ENCODE measurements at regions not wholly inside any gene's neighbourhood (a gene's known extent, or its start where the extent isn't known, plus 50 kb on each side); places are given as distances from the start of the nearest gene placed in this dataset.
"Not testable (repeated sequence)": the region's sequence is repeated elsewhere in the genome, so short reads cannot be mapped to it uniquely, and the experiment has no call there.

DNA sequence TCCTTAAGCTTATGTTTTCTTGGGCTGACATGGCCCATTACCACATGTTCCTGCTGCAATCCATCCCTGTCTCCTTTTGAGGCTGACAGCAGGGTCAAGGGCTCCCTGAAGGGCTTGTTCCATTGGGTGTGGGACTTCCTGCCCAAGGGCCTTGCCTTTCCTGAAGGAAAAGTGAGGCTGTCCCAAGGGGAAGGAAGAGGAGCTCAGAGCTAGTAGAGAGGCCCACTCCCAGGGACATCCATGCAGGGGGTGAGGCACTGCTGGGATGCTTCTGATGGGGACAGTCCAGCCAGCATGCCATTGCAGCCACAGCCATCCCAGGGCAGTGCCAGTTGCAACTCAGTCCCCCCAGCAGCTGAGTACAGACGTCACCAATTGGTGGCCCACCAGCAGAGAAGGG is 138.4 kb upstream of the FOXA2 start:
- intact Hi-C loops (cut with DNase I, micrococcal nuclease), result no loop called here

DNA sequence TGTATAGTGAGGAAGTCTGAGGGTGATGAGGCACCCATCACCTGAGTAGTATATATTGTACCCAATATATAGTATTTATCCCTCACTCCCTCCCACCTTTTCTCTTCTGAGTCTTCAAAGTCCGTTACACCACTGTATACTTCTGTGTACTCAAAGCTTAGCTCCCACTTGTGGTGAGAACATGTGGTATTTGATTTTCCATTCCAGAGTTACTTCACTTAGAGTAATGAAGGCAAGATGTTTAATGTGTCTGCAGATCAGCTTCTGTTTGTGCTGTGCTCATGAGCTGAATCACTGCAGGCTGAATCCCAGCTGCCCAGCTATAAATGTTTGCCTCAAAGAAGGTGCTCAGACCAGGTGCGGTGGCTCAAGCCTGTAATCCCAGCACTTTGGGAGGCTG is 139.3 kb upstream of the FOXA2 start:
- no peak for ATAC-seq
- no peak for DNase-seq

More for the DNA sequence above, 138.4 kb upstream of the FOXA2 start:
- no peak for ATAC-seq
- no peak for DNase-seq

DNA sequence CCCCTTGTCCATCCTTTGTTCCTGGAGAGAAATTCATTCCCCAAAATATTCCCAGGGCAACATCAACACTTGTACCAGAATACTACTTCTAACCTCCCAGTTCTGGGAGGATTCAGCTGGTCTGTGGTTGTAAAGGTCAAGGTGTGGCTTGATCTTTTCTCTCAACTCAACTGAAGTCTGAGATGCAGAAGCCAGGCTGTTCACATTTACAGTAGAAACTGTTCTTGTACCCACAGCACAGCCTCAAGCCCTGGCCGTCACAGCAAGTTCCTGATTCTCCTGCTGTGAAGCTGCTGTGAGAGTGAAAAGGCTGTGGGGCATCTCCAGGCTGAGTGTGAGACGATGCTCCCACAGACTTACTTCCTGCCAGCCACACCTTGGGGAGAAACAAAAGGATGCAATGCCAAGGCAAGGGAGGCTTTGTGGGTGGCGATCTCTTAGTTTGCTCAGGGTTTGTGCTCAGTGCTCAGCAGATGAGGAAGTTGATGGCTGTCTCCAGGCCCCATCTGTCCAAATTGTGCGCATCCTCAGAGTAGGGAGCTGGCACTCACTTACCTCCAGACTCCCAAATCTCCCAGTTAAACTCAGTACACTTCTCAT is 143.9 kb upstream of the FOXA2 start:
- intact Hi-C loops (cut with DNase I, micrococcal nuclease), result no loop called here
- DNase-seq, result no peak
- ATAC-seq, result no peak

More for the DNA sequence above, 139.3 kb upstream of the FOXA2 start:
- intact Hi-C loops (cut with DNase I, micrococcal nuclease), result no loop called here

GRCh38 chr20:22729180-22729579 is 144.8 kb upstream of the FOXA2 start:
- ATAC-seq, result peak; percentile 82
- intact Hi-C loops (cut with DNase I, micrococcal nuclease), result no loop called here
- DNase-seq, result no peak

- ATAC-seq (no peak), DNase-seq (no peak)
- intact Hi-C loops (cut with DNase I, micrococcal nuclease), result no loop called here
These were observed 145.4 kb upstream of the FOXA2 start for GRCh38 chr20:22729616-22730236.

GRCh38 chr20:22732751-22733150 is 148.4 kb upstream of the FOXA2 start:
- no peak for ATAC-seq
- intact Hi-C loops (cut with DNase I, micrococcal nuclease), result no loop called here

GRCh38 chr20:22734946-22735647 is 150.7 kb upstream of the FOXA2 start:
- DNase-seq, result peak; percentile 41 to 43
- ATAC-seq, result peak; percentile 55
- intact Hi-C loops (cut with DNase I, micrococcal nuclease), result not testable (repeated sequence)

More at GRCh38 chr20:22732751-22733150, 148.4 kb upstream of the FOXA2 start:
- no peak for DNase-seq

GRCh38 chr20:22740829-22741228 is 156.5 kb upstream of the FOXA2 start:
- ATAC-seq, result no peak
- no peak for DNase-seq
- intact Hi-C loops (cut with DNase I, micrococcal nuclease), result no loop called here

- DNase-seq (no peak), ATAC-seq (no peak)
- intact Hi-C loops (cut with DNase I, micrococcal nuclease), result no loop called here
These were observed 160.2 kb upstream of the FOXA2 start for GRCh38 chr20:22744341-22745193.

DNA sequence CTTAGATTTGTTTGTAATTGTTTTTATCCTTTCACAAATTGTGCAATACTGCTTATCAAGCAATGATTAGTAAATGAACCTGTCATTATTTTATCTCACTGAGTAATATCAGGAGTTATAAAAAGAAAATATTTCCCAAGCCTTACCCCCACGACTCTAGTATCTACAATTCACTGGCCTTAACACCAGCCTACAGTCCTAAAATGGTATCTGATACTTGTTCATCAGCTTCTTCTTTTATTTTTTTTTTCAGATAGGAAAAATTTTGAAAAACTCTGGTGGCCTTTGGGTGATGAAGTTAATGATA is 160.8 kb upstream of the FOXA2 start:
- intact Hi-C loops (cut with DNase I, micrococcal nuclease), result no loop called here
- DNase-seq (no peak), ATAC-seq (no peak)

- DNase-seq (no peak), ATAC-seq (no peak)
- intact Hi-C loops (cut with DNase I, micrococcal nuclease), result no loop called here
These were observed 162.6 kb upstream of the FOXA2 start for GRCh38 chr20:22746957-22747356.

DNA sequence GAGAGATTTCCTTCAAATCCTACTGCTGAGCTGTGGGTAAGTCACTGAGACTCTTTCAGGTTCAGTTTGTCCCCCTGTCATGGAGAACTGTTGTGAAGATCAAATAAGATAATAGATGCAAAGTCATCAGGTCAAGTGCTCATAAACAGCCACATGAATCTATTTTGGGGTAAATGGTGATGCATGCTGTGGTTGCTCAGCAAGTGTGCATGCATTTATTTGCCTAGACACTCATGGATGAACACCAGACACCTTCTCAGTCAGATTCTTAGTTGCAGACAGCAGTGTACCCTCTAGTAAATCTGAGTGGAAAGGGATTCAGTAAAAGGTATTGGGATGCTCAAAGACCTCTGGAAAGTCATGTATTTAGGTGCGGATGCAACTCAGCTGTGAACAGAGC is 168.0 kb upstream of the FOXA2 start:
- DNase-seq, result no peak
- intact Hi-C loops (cut with DNase I, micrococcal nuclease), result no loop called here
- ATAC-seq, result no peak

DNA sequence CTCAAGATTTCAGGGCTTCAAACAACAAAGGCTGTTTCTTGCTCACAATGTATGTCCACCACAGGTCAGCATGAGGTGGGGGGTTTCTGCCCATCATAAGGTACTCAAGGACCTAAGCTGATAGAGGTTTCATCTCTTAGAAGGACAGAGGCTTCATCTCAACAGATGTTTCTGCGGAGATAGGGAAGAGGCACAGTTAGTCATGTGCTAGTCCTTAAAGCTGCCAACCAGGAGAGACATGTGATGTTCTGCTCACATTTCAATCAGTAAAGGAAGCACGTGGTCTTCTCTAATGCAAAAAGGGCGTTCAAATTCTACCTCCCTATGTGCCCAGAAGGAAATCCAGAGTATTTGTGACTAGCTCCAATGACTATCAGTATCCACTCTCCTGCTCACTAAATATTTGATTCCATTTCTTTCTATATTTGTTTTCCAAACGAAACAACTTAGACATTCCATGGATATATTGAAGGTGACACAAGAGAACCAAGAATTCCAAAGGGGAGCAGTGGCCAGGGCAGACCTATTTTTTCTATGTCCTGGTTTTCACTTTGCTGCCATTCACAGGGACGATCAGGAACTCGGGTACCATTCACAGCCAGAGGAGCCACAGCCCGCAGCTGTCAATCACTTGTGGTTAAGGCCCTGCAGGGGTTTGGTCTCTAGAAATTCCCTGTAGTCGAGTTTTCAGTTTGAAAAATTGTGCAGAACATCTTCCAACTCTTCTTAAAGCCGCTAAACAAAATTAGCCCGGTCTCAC is 173.2 kb upstream of the FOXA2 start:
- DNase-seq, result no peak
- ATAC-seq, result no peak
- intact Hi-C loops (cut with DNase I, micrococcal nuclease), result no loop called here

DNA sequence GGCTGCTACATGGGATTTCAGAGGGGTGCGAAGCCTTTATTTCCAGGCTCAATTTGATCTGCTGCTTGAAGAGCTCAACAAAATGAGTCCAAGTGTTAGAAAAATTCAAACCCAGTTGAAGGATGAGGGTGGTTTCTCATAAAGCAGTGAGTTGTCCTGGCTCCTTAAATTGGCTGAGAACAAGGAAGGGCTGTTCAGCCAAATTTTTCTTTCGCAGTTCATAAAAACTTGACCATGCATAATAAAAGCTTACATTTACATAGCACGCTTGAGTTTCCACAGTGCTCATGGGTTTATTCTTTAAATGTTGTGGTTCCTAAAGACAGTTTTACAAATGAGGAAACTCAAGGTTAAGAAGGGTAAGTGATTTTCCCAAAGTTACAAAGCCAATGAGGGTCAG is 174.4 kb upstream of the FOXA2 start:
- no peak for ATAC-seq
- no peak for DNase-seq
- intact Hi-C loops (cut with DNase I, micrococcal nuclease), result no loop called here

GRCh38 chr20:22762576-22763256 is 178.3 kb upstream of the FOXA2 start:
- intact Hi-C loops (cut with DNase I, micrococcal nuclease), result loop anchor here in 1 of 2 donors (10.0 kb wide), 1 partner anchor 58 kb away; no protein-coding TSS in a partner anchor
- no peak for DNase-seq
- no peak for ATAC-seq

DNA sequence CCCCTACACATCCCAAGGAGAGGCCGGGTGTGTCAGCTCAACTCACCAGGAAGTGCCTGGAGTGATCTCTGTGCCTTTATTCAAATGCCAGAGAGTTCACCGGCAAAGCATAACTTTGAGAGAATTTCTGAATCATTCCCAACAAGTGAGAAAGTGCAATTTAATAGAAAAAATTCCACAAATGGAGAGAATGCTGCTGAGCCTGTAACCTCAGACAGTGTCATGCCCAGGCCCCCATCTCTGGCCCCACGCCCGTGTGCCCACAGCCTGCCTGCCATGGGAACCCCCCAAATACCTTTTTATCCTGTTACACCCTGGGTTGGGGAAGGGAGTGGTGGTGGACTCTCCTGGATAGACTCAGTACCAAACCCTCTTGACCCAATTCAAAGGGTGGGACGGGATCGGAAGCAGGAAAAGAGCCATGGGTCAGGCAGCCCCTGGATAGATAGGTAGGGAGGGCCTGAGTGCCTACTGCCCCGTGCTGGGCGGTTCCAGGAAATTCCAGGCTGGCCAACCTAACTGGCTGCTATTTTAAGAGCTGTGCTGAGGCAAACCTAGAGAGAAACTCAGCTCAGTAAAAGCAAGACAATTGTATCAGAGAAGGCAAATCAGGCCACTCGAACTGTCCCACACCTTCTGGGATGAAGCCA is 179.0 kb upstream of the FOXA2 start:
- intact Hi-C loops (cut with DNase I, micrococcal nuclease), result loop anchor here in 1 of 2 donors (10.0 kb wide), 1 partner anchor 59 kb away; no protein-coding TSS in a partner anchor
- DNase-seq (no peak), ATAC-seq (peak; percentile 58)

GRCh38 chr20:22768266-22769178 is 184.2 kb upstream of the FOXA2 start:
- no peak for ATAC-seq
- DNase-seq, result no peak
- intact Hi-C loops (cut with DNase I, micrococcal nuclease), result loop anchor here in 1 of 2 donors (10.0 kb wide), 1 partner anchor 64 kb away; no protein-coding TSS in a partner anchor
